D341Med (cell line): ENCODE measurements at regions not wholly inside any gene's neighbourhood (a gene's known extent, or its start where the extent isn't known, plus 50 kb on each side); places are given as distances from the start of the nearest gene placed in this dataset.
A peak's percentile ranks its signal among the peaks of the same experiment; 100 is the strongest.

Experiments used
- DNase-seq: peaks from one replicate; pipeline ENCODE4 v3.0.0; 2012; ENCODE audit warnings: low spot score

DNA sequence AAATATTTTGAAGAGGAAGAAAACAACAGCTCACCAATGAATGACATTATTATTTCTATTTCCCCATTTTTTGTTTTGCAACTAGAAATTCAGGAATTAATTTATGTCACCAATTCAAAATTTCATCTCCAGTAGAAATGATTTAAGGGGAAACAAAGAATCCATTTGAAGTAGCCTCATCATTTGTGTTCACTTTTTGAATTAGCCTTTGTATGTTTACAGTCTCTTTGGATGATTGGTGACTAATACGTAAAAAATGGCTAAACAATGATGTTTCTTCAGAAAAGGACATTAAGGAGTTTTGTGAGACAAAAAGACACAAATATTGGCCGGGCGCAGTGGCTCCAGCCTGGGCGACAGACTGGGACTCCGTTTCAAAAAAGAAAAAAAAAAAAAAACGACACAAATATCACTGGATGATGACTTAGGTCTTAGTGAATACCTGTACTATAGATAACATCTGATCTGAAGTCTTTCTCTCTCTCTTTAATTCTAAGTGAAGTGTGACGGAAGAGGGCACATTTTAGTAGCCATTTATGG, 313.2 kb downstream of the PIK3C3 start:
- DNase-seq = no peak

DNA sequence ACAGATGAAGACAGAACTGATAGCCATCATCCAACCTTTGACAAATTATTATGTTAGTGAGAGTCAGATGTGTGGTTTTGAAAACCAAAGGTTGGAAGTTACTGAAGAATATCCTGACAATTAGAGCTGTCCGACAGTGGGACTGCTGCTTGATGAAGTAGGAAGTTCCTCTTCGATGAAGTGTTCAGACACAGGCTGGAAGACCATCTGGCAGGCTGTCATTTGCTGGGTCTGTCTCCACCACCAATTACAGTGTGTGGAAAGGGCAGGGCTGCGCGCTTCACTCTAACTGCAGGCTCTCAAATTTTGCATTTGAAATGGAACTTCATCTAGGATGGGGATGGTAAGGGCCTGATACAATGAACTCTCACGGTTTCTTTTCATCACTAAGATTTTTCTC, 313.8 kb downstream of the PIK3C3 start:
- DNase-seq = no peak

DNA sequence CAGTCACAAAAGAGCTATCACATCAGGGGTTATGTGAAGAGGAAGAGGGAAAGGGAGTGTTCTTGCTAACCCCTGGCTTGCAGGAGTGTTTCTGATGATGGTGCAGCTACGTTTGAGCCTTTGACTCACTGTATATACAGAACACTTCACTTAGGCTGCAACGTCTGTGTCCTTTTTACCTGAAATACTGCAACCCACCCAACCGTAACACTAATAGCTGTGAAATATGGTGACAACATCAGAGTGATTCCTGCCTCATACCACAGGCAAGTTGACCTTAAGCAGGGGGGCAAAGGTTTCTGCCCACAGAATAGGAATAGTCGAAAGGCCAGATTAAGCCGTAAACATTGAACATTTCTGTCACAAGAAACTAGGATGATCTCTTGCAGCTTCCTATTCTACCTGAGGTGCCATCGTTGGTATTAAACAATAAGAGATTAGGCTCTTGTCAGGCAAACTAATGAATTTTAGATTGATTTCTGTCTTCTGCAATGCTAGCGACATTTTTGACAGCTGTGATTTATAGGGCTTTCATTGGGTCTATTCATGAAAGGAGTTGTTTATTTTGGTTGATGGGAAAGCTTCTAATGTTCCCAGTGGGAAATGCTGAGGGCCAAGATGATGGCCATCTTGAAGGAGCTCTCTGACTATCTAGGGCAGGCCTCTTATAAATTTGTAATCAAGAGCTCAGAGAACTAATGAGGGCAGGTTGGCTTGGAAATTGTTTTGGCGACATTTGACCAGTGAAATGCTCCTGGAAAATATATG, 316.8 kb downstream of the PIK3C3 start:
- DNase-seq = no peak

DNA sequence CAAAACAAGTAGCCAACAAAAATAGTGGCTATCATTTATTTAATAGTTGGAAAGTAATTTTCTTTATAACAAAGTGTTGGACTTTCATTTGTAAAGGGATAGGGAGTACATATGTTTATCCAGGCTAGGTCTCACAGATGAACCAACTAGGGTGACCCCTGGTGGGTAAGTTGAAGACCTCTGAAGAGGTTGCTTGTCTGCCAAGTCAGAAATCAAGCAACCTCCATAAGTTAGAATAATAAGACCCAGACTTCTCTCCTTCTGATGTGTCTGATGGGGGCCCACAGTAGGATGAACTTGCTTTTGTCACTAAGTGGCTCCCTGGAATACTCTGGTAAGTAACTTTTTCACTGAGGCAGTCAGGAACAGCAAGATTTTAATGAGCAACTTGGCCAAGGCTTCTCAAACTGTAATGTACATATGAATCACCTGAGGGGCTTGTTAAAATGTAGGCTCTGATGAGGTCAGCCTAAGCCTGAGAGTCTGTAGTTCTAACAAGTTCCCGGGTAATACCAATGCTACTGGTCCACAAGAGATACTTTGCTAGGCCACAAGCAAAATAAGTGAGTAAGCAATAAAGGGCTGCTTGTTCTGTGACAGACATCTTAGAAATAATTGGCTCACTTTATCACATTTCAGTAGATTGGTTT, 319.6 kb downstream of the PIK3C3 start:
- DNase-seq = peak; percentile 69

DNA sequence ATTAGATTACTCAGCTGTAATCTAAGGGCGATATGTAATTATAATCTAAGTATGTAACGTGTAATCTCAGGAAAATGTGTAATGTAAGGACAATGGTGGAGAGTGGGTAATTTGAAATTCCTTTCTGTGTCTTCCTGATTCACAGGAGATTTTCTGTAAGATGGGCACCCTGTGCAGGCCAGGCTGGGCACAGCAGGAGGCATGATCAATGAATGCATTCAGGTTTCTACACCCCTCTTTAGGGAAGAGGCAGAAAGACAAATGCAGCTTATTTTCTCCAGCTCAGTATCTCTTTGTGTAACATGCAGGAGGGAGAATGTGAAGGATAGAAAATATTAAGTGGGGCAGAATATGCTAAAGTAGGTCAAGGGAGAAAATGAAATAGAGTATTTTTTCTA, 320.1 kb downstream of the PIK3C3 start:
- DNase-seq = no peak

DNA sequence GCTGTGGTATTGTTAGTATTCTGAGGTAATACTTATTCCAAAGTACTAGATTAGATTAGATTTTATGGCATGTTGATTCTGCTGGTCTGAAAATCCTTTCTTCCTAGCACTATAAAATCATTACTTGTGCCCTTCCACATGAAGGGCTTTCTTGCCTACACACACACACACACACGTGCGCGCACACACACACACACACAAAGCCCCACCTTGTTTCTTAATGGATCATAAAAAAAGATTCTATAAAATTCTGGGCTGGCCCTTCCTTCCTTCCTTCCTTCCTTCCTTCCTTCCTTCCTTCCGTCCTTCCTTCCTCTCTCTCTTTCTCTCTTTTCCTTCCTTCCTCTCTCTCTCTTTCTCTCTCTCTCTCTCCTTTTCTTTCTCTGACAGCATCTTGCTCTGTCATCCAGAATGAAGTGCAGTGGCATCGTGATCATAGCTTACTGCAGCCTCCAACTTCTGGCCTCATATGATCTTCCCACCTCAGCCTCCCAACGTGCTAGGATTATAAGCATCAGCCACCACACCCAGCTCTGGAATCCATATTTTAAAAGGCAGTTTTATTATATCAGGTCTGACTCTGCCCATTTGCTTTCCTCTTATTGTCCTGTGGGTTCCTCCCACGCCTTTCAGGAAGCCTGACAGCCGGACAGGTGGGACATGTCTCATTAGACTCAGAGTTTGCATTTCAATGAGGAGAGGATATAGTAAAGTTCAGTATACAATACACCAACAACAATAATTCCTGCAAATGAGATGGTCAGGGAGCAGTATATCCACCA, 321.1 kb downstream of the PIK3C3 start:
- no peak for DNase-seq

DNA sequence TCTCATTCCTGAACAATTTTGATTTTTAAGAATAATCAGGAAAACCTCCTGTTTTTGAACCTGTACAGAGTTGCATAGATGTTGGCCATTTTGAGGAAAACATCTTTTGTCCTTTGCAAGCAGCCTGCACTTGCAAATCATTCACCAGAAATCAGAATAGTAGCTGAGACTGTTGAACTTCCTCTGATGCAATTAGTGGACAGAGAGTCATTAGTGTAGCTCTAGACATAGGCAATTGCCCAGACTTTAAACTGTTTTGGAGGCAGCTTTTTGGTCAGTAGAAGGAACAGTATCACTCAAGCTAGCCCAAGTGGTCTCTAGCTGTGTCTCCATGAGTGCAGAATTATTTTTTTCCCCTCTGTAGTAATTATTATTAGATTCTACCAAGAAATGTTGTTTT, 326.1 kb downstream of the PIK3C3 start:
- DNase-seq = no peak

DNA sequence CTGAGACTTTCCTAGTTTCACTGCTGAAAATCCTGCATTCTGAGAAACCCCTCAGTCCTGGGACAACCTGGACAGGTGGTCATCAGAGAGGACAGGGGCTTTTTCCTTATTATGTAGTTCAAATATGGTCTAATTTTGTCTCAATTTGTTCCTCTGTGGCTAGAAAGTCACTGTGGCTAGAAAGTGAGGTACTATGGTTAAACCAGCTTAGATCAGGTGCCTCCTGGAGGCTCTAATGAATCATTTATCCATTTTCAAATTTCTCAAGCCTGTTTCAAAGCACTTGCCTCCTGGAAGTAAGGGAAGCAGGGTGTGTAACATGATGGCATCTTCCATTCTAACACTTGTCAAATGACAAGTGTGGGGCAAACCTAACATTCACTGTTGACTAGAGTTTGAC, 326.8 kb downstream of the PIK3C3 start:
- no peak for DNase-seq

DNA sequence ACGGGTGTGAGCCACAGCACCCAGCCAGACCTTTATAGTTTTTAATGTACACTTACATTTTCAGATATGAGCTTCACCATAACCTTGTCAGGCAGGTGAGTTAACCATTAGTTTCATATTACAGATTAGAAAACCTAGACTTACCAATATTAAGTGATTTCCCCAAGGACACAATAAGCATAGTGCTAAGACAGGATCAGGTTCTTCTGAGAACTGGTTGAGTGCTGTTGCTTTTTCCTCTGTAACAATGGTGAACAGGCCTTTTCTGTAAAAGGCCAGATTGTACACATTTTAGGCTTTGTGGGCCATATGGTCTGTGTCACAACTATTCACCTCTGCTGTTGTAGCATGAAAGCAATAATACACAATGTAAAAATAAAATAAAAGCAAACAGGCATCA, 332.0 kb downstream of the PIK3C3 start:
- DNase-seq = peak; percentile 45

DNA sequence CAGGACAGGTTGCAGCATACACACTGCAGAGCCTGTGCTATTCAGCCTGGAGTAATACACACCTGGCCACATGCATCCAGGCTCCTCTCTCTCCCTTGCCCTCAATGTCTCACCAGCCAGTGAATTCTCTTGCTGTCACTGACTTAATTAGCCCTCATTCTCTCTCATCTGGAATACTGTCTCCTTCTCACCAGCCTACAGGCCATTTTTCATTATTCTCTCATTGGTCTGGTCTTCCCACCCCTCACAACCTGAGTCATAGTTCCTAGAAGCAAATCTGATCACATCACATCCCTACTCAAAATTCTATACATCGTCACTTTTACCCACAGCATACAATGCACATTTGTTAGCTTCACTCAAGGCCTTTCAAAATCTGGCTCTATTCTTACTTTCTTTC, 333.1 kb downstream of the PIK3C3 start:
- no peak for DNase-seq

DNA sequence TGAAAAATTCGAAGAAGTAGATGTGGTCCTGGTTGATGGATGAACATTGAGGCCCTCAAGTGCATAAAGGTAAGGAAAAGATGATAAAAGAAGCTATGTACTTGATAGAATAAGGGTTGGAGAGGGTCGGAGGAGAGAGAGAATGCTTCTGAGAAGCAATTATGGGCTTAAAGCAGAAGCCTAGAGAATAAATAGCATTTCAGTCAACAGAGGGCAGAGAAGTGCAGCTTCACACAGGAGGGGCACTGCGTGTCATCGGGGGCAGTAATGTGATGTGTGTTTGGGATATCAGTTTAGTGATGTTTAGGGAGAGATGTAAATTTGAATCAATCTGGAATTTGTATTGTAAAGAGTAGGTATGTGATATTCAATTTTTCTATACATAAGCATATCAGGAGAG, 334.5 kb downstream of the PIK3C3 start:
- DNase-seq = peak; percentile 60

DNA sequence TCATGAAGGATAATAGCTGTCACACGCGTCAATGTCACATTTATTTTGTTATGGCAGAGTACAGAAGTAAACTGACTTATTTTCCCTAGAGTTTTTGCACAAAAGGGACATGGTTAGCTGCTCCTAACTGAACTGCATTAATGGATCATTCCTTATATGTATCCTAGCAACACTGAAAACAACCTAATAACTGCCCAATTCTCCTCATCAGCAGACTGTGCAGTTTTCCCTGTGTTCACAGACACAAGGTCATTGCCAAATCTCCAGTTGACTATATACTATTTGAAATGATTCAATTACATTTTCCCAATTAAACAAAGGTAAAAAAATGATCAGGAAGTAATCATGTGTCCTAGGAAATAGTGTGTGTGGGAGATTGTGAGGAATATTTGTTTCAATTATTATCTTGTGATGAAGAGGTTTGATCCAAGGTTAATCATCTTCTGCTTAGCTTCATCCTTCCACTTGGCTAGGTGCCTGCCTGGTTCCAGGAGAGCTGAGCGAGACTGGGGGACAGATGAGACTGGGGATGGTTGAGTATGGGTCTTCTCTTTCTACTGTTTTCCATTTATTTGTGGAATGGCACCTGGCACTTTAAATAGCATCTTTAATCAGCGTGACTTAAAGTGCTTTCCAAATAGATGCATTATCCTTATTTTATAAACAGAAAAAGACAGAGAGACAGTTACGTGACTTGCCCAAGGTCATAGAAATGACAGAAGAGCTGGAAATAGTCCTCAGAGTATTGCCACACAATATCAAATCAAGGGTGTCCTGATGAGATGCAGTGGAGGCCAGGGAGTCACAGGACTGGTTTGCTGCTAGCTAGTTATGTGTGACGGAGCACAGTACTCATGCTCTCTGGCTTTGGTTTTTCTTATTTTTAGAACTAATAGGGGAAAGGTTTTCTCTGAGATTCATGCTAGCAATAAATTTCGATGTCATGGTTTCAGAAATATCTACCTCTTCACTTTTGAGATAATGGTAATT, 335.6 kb downstream of the PIK3C3 start:
- DNase-seq = no peak

DNA sequence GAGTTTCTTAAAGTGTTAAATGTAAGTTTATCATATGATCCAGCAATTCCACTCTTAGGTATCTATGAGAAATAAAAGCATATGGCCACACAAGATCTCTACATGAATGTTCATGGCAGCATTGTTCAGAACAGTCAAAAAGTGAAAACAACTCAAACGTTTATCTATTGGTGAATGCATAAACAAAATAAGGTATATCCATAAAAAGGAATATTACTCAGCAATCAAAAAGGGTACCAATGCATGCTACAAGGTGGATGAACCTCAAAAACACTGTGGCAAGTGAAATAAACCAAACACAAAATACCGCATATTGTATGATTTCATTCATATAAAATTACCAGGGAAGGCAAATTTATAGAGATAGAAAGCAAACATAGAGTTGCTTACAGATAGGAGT, 337.6 kb downstream of the PIK3C3 start:
- DNase-seq = no peak

DNA sequence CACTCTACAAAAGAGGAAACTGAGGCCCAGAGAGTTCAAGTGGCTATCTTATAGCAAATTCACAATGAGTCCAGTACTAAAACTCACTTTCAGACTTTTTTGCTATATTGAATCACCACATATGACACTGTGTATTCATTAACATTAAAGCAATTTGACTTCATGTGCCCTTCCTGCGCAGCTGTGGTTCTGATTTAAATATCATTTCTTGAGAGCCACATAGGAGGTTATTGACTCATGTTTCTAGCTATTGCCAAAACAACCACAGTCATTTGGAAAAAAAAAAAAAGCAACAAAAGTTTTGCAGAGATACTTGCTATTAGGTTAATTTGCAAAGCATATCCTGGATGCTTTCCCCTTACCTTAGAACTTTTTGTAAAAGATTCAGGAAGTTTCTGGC, 341.2 kb downstream of the PIK3C3 start:
- no peak for DNase-seq

DNA sequence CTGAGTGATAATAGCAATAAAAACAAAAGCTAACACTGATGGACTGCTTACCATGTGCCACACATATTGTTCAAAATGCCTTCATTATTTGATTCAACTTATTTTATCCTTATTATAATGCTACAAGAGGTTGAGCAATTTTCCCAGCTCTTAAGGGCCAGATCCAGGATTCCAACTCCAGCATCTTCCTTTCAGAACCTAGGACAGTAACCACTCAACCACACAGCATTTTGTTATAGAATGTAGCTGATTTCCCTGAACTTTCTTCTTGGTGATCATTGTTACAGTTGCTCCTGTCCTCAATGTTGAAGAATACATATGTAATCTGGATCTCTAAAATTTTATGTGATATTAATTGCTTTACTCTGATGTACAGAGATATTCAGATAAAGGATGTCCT, 341.7 kb downstream of the PIK3C3 start:
- DNase-seq = no peak

DNA sequence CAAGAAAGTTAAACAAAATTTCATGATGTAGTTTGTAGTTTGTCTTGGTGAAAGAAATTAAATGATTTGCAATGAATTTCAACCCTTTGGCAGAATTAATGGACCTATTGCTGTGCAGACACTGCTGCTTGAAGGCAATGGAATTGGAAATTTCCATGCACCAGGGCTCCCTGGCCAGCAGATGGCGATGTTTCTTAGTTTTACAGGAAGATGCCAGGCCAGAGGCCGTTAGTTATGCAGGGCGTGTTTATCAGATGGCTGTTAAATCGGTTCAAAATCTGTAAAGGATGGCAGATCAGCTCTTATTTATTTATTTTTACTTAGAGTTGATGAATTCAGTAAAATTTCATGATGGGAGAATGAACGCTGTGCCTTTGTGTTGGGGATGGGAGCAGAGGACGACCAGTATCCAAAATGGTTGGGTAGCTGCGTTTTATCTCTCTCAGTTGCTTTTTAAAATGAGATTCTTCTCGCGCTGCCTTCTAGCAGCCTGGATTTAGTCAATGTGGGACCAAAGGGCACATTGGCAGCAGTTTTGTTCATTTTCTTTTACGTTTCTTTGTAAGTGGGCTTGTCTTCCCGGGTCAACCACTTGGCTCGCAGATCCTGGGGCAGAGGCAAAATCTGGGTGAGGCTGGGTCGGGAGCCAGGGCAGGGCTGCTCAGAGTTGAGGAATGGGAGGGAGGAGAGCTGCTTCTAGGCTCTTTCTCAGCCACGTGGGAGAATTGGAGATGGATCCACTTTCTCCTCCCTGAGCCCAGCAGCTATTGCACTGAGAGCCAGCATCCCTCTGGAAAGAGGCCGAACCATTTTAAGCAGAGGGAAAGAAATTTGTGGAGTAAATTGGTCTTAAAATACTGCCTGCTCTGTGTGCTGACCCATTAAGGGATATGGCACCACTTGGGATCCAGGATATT, 344.0 kb downstream of the PIK3C3 start:
- DNase-seq = peak; percentile 88

DNA sequence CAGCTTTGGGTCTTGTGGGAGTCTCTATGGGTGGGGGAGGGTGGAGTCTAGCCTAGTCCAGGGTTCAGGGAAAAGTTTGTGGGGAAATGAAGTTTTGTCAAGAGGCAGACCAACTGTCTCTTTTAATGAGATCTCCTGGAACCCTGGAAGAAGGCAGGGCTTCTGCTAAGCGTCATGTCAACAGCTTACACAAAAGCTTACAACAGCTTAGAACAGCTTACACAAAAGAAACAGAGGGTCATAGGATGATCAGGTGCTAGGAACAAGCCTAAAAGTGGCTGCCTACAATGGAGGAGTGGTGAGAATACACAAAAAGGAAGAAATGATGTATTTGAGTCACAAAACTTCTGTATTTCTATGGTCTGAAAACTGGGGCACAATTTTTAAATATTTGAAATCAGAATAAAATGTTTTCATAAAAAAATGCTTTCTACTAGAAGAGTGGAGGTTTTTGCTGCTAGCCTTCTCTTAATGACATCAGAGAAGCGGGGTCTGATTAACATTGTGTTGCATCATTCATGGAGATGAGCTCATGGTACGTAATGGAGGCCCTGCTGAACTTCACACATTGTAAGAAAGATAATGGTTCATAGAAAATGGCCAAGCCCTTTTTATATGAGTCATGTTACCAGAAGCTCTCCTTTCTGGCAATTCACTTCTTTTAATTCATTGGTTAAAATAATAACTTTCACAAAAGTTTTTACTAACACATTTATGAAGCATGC, 351.0 kb downstream of the PIK3C3 start:
- no peak for DNase-seq

DNA sequence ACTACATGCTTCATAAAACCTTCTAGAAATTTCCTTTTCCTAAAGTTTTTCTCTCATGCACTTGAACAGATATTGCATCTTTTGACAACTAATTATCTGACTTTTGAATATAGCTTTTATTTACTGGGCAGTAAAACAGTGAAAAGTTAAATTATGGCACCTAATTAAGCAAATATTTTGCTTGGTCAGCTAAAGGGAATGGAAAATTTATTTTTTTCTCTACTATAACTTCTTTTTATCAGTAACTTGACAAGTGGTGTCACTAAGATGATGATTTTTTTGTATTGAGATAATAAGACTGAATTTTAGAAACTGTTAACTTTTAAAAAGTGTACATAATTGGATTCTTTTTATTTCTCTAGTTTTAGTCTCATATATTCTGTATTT, 351.6 kb downstream of the PIK3C3 start:
- no peak for DNase-seq

DNA sequence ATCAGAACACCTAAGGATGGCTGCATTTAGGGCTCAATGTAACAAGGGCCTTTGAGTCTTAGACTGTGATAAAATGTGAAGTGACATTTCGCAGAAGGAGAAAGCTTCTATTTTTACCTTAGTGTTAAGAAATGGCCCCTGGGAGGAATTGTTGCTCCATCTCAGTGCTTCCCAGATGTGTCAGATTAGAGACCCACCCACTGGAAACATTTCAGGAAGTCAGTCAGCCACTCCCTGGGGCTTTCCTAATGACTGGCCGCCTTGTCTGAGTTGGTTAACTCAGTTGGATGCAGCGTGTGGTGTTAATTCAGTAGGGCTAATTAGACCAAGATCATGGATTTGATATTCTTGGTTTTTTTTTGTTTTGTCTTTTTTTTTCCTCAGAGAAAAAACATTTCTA, 355.9 kb downstream of the PIK3C3 start:
- DNase-seq = no peak

DNA sequence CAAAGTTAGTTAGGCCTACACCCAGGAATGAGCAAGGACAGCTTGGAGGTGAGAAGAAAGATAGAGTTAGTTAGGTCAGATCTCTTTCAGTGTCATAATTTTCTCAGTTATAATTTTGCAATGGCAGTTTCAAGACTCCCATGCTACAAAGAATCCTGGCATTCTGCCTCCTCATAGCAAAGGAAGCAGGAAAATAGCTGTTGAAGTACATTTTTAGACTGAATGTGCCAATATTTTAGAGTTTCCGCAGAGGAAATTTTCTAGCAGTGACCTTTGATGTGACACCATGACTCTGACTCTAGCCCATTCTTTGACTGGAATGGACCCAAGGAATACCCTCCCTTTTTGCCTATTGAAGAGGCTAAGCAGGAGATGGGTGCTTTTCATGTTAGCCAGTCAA, 371.7 kb downstream of the PIK3C3 start:
- DNase-seq = no peak
